SH-SY5Y (cell line): ENCODE measurements at regions not wholly inside any gene's neighbourhood (a gene's known extent, or its start where the extent isn't known, plus 50 kb on each side); places are given as distances from the start of the nearest gene placed in this dataset.

Source experiments
- GATA2 ChIP-seq: IDR thresholded peaks from 2 replicates; pipeline ENCODE4 v1.6.1; 2011; ENCODE audit warnings: mild to moderate bottlenecking, low read depth, low read length
- GATA3 ChIP-seq: IDR thresholded peaks from 2 replicates; pipeline ENCODE4 v1.6.1; 2011; ENCODE audit warnings: low read depth, mild to moderate bottlenecking, low read length, moderate library complexity

DNA sequence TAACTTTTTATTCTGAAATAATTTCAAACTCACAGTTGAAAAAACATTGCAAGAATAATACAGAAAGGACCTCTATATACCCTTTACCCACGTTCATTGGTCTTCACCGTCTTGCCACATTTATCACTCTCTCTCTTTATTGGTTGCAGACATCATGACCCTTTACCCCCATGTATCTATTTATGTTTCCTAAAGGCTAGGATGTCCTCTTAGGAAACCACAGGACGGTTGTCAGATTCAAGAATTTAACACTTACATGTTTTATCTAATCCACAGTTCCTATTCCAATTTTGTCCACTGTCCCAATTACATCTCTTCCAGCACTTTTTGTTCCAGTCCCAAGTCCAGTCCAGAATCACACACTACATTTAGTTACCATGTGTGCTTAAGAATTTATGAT lies 67.6 kb upstream of the FGFR2 start:
- no peak for TF ChIP-seq GATA3
- no peak for TF ChIP-seq GATA2
